ENCODE measurements at regions not wholly inside any gene's neighbourhood (a gene's known extent, or its start where the extent isn't known, plus 50 kb on each side); places are given as distances from the start of the nearest gene placed in this dataset.

GRCh38 chr1:29827237-29827750, 591.0 kb downstream of the PTPRU start:
- no peak for DNase-seq (ENCODE audit: low read depth, low spot score)

GRCh38 chr1:29826646-29827045, 590.3 kb downstream of the PTPRU start:
- DNase-seq (ENCODE audit: low read depth, low spot score), result no peak

GRCh38 chr1:29825941-29826415, 589.7 kb downstream of the PTPRU start:
- DNase-seq (ENCODE audit: low read depth, low spot score), result no peak

- no peak for DNase-seq (ENCODE audit: low read depth, low spot score)
These were observed 589.1 kb downstream of the PTPRU start for GRCh38 chr1:29825274-29825940.

GRCh38 chr1:29824511-29825273, 588.4 kb downstream of the PTPRU start:
- no peak for DNase-seq (ENCODE audit: low read depth, low spot score)

GRCh38 chr1:29824025-29824424, 587.7 kb downstream of the PTPRU start:
- no peak for DNase-seq (ENCODE audit: low read depth, low spot score)

GRCh38 chr1:29823561-29823960, 587.2 kb downstream of the PTPRU start:
- no peak for DNase-seq (ENCODE audit: low read depth, low spot score)

- no peak for DNase-seq (ENCODE audit: low read depth, low spot score)
These were observed 585.3 kb downstream of the PTPRU start for GRCh38 chr1:29821605-29822004.

- DNase-seq (ENCODE audit: low read depth, low spot score), result no peak
These were observed 584.1 kb downstream of the PTPRU start for GRCh38 chr1:29820401-29820800.

GRCh38 chr1:29812408-29813135, 576.2 kb downstream of the PTPRU start:
- no peak for DNase-seq (ENCODE audit: low read depth, low spot score)

GRCh38 chr1:29811727-29812407, 575.5 kb downstream of the PTPRU start:
- DNase-seq (ENCODE audit: low read depth, low spot score), result no peak

- DNase-seq (ENCODE audit: low read depth, low spot score), result no peak
These were observed 574.9 kb downstream of the PTPRU start for GRCh38 chr1:29811247-29811646.

GRCh38 chr1:29810121-29811120, 574.1 kb downstream of the PTPRU start:
- no peak for DNase-seq (ENCODE audit: low read depth, low spot score)

- DNase-seq (ENCODE audit: low read depth, low spot score), result no peak
These were observed 573.3 kb downstream of the PTPRU start for GRCh38 chr1:29809446-29810120.

- no peak for DNase-seq (ENCODE audit: low read depth, low spot score)
These were observed 572.0 kb downstream of the PTPRU start for GRCh38 chr1:29808141-29808995.

- DNase-seq (ENCODE audit: low read depth, low spot score), result no peak
These were observed 571.4 kb downstream of the PTPRU start for GRCh38 chr1:29807689-29808088.

GRCh38 chr1:29806646-29807319, 570.5 kb downstream of the PTPRU start:
- DNase-seq (ENCODE audit: low read depth, low spot score), result no peak

GRCh38 chr1:29805896-29806160, 569.5 kb downstream of the PTPRU start:
- DNase-seq (ENCODE audit: low read depth, low spot score), result no peak

Measured in activated CD4-positive, CD25-positive, alpha-beta regulatory T cell treated with anti-CD3 and anti-CD28 coated beads, Interleukin-2, amount 50 U/mL, for 16 hours (primary cell).